Neural crest cell (in vitro differentiated cells): ENCODE measurements at regions not wholly inside any gene's neighbourhood (a gene's known extent, or its start where the extent isn't known, plus 50 kb on each side); places are given as distances from the start of the nearest gene placed in this dataset.

Experiments used
- DNase-seq: peaks from one replicate; pipeline ENCODE4 v3.0.0; 2021; ENCODE audit warnings: low read depth, mixed read lengths, low spot score
- H3K27ac Mint-ChIP-seq: one replicate; pipeline ENCODE4 v1.8.0; 2021; ENCODE audit warnings: mild to moderate bottlenecking, mixed read lengths; ENCODE audit not compliant: unreplicated experiment
- H3K27me3 Mint-ChIP-seq: 2 replicates; pipeline ENCODE4 v1.8.0; 2021; ENCODE audit warnings: low read depth, mild to moderate bottlenecking, mixed read lengths
- H3K36me3 Mint-ChIP-seq: 2 replicates; pipeline ENCODE4 v1.8.0; 2021; ENCODE audit warnings: low read depth, mild to moderate bottlenecking, mixed read lengths
- H3K4me1 Mint-ChIP-seq: 2 replicates; pipeline ENCODE4 v1.8.0; 2021; ENCODE audit warnings: mixed read lengths
- H3K4me3 Mint-ChIP-seq: one replicate; pipeline ENCODE4 v1.8.0; 2021; ENCODE audit warnings: mild to moderate bottlenecking, mixed read lengths
- H3K9me3 Mint-ChIP-seq: 2 replicates; pipeline ENCODE4 v1.8.0; 2021; ENCODE audit warnings: mixed read lengths
- CTCF ChIP-seq: fragments of 200-600 bp; sonication (generic); conservative IDR thresholded peaks from 2 replicates; pipeline ENCODE4 v1.5.0; 2021; ENCODE audit warnings: antibody characterized with exemption, mild to moderate bottlenecking

GRCh38 chr5:16271851-16272250 lies 92.3 kb upstream of the MARCHF11 start:
- H3K27ac Mint-ChIP-seq, result no peak overlapping the region
- no peaks in the 10 kb centered on the region for H3K27me3 Mint-ChIP-seq
- DNase-seq, result no peak
- no peak for TF ChIP-seq CTCF
- H3K4me3 Mint-ChIP-seq, result no peak overlapping the region
- peaks cover 5% of the 10 kb centered on the region for H3K9me3 Mint-ChIP-seq
- H3K4me1 Mint-ChIP-seq, result peaks cover 7% of the 10 kb centered on the region
- H3K36me3 Mint-ChIP-seq, result no peaks in the 10 kb centered on the region

GRCh38 chr5:16265141-16265540 lies 85.5 kb upstream of the MARCHF11 start:
- no peaks in the 10 kb centered on the region for H3K36me3 Mint-ChIP-seq
- DNase-seq, result no peak
- no peaks in the 10 kb centered on the region for H3K9me3 Mint-ChIP-seq
- H3K4me3 Mint-ChIP-seq, result no peak overlapping the region
- H3K27ac Mint-ChIP-seq, result no peak overlapping the region
- H3K4me1 Mint-ChIP-seq, result no peaks in the 10 kb centered on the region
- no peaks in the 10 kb centered on the region for H3K27me3 Mint-ChIP-seq
- TF ChIP-seq CTCF, result no peak

- no peak for TF ChIP-seq CTCF
- no peak overlapping the region for H3K4me3 Mint-ChIP-seq
- H3K9me3 Mint-ChIP-seq, result no peaks in the 10 kb centered on the region
- no peak overlapping the region for H3K27ac Mint-ChIP-seq
- no peaks in the 10 kb centered on the region for H3K4me1 Mint-ChIP-seq
- no peaks in the 10 kb centered on the region for H3K27me3 Mint-ChIP-seq
- no peak for DNase-seq
- no peaks in the 10 kb centered on the region for H3K36me3 Mint-ChIP-seq
Observed at GRCh38 chr5:16260000-16260399, 80.4 kb upstream of the MARCHF11 start.

GRCh38 chr5:16253856-16254255 lies 74.3 kb upstream of the MARCHF11 start:
- H3K4me1 Mint-ChIP-seq, result no peaks in the 10 kb centered on the region
- peaks cover 4% of the 10 kb centered on the region for H3K9me3 Mint-ChIP-seq
- DNase-seq, result no peak
- H3K4me3 Mint-ChIP-seq, result no peak overlapping the region
- H3K27me3 Mint-ChIP-seq, result no peaks in the 10 kb centered on the region
- H3K36me3 Mint-ChIP-seq, result peaks cover 2% of the 10 kb centered on the region
- H3K27ac Mint-ChIP-seq, result no peak overlapping the region
- TF ChIP-seq CTCF, result no peak

- no peak overlapping the region for H3K27ac Mint-ChIP-seq
- DNase-seq, result no peak
- H3K9me3 Mint-ChIP-seq, result peaks cover 5% of the 10 kb centered on the region
- H3K4me3 Mint-ChIP-seq, result no peak overlapping the region
- no peak for TF ChIP-seq CTCF
- H3K4me1 Mint-ChIP-seq, result no peaks in the 10 kb centered on the region
- H3K36me3 Mint-ChIP-seq, result no peaks in the 10 kb centered on the region
- peaks cover 16% of the 10 kb centered on the region for H3K27me3 Mint-ChIP-seq
Observed at GRCh38 chr5:16245956-16246355, 66.4 kb upstream of the MARCHF11 start.

GRCh38 chr5:16245249-16245648 lies 65.7 kb upstream of the MARCHF11 start:
- DNase-seq, result no peak
- Mint-ChIP-seq H3K4me3 (no peak overlapping the region), H3K36me3 (no peaks in the 10 kb centered on the region), H3K9me3 (peaks cover 5% of the 10 kb centered on the region), H3K4me1 (no peaks in the 10 kb centered on the region), H3K27ac (no peak overlapping the region), H3K27me3 (peaks cover 16% of the 10 kb centered on the region)
- no peak for TF ChIP-seq CTCF
